Hepatocyte (in vitro differentiated cells): ENCODE measurements at regions not wholly inside any gene's neighbourhood (a gene's known extent, or its start where the extent isn't known, plus 50 kb on each side); places are given as distances from the start of the nearest gene placed in this dataset.

Source experiments
- EZH2 ChIP-seq: fragments of 200-600 bp; sonication (generic); IDR thresholded peaks from 2 replicates; pipeline ENCODE4 v1.6.1; 2016; ENCODE audit warnings: antibody characterized with exemption, mild to moderate bottlenecking, borderline replicate concordance
- TF ChIP-seq, protein P1 (sequence below): fragments of 200-600 bp; sonication (generic); IDR thresholded peaks from 2 replicates; pipeline ENCODE4 v1.5.1; 2016; ENCODE audit warnings: antibody characterized with exemption, mild to moderate bottlenecking; ENCODE audit not compliant: poor library complexity

DNA sequence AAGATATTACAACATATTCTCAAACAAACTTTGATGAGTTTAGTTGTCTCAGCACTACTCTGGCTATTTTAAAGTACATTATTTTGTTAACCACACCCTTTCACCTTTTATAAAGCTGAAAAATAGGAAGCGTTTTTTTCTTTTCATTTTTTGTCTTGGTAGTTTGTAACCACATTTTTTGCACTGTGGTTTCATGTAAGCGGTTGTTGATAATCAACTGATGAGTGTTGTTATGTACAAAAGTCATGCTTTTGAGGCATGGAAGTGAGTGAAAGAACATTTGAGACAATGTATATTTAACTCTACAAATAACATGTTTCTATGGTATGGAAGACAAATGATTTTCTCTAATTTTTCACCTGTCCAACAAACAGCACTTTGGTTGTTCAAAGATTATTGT, 52.1 kb upstream of the ATP2B1 start:
- TF ChIP-seq, protein P1, sequence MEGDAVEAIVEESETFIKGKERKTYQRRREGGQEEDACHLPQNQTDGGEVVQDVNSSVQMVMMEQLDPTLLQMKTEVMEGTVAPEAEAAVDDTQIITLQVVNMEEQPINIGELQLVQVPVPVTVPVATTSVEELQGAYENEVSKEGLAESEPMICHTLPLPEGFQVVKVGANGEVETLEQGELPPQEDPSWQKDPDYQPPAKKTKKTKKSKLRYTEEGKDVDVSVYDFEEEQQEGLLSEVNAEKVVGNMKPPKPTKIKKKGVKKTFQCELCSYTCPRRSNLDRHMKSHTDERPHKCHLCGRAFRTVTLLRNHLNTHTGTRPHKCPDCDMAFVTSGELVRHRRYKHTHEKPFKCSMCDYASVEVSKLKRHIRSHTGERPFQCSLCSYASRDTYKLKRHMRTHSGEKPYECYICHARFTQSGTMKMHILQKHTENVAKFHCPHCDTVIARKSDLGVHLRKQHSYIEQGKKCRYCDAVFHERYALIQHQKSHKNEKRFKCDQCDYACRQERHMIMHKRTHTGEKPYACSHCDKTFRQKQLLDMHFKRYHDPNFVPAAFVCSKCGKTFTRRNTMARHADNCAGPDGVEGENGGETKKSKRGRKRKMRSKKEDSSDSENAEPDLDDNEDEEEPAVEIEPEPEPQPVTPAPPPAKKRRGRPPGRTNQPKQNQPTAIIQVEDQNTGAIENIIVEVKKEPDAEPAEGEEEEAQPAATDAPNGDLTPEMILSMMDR = no peak
- TF ChIP-seq EZH2 = no peak
